ENCODE measurements at regions not wholly inside any gene's neighbourhood (a gene's known extent, or its start where the extent isn't known, plus 50 kb on each side); places are given as distances from the start of the nearest gene placed in this dataset.

GRCh38 chr18:28332071-28332470 is 155.1 kb upstream of the CDH2 start:
- no peak for TF ChIP-seq CTCF (IDR thresholded peaks at IDR 0.05; ENCODE audit: borderline replicate concordance, insufficient read depth, low read depth, low read length)
- H3K4me3 ChIP-seq (ENCODE audit: low read depth, low read length), result no peak overlapping the region

GRCh38 chr18:28331551-28331950 is 154.6 kb upstream of the CDH2 start:
- no peak for TF ChIP-seq CTCF (IDR thresholded peaks at IDR 0.05; ENCODE audit: borderline replicate concordance, insufficient read depth, low read depth, low read length)
- H3K4me3 ChIP-seq (ENCODE audit: low read depth, low read length), result no peak overlapping the region

DNA sequence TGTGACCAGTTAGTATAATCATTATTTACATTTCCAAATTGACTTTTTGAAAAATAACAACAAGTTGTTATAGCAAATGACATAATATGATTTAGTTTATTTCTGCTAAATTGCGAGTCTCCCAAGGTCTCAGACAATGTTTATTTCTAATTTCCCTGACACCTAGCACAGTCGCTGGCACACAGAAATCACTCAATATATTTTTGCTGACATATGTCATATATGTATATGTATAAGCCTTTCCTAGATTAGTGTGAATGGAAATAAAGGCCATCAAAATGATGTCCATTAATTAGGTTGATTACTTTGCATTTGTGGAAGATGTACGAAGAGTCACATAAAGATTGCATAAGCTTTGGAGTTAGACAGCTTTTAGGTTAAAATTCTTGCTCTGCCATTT is 136.7 kb upstream of the CDH2 start:
- TF ChIP-seq CTCF (IDR thresholded peaks at IDR 0.05; ENCODE audit: borderline replicate concordance, insufficient read depth, low read depth, low read length), result no peak
- no peak overlapping the region for H3K4me3 ChIP-seq (ENCODE audit: low read depth, low read length)

DNA sequence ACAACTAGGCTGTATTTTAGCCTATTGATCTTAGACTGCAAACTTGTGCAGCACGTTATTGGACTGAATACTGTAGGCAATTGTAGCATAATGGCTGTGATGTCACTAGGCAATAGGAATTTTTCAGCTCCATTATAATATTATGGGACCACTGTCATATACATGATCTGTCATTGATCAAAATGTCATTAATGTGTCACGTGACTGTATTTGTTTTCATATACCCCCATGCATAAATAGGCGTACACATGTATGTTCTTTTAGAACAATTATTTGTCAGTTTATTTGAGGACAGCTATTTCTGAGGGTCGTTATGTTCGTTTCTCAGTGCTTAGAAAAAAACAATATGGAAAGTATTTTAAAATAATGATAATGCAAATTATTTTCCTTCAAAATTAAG is 111.9 kb upstream of the CDH2 start:
- TF ChIP-seq CTCF (IDR thresholded peaks at IDR 0.05; ENCODE audit: borderline replicate concordance, insufficient read depth, low read depth, low read length), result no peak
- H3K4me3 ChIP-seq (ENCODE audit: low read depth, low read length), result no peak overlapping the region

DNA sequence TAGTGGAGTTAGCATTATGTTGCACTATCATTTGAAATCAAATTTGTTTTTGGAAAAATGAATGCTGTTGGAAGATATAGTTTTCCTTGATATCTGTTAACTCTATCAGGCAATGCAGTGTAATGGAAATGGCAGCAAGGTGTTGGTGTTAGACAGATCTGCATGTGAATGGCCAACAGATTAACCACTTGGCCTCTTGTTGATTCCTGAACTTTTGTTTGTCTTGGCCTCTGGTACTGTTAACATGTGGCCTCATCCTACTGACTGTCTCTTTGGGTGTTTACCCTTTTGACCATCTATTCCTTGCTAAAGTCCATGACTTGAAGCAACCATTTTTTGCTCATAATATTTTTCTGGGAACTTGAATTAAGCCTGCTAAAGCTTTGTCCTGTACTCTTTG is 110.2 kb upstream of the CDH2 start:
- no peak overlapping the region for H3K4me3 ChIP-seq (ENCODE audit: low read depth, low read length)
- TF ChIP-seq CTCF (IDR thresholded peaks at IDR 0.05; ENCODE audit: borderline replicate concordance, insufficient read depth, low read depth, low read length), result no peak

DNA sequence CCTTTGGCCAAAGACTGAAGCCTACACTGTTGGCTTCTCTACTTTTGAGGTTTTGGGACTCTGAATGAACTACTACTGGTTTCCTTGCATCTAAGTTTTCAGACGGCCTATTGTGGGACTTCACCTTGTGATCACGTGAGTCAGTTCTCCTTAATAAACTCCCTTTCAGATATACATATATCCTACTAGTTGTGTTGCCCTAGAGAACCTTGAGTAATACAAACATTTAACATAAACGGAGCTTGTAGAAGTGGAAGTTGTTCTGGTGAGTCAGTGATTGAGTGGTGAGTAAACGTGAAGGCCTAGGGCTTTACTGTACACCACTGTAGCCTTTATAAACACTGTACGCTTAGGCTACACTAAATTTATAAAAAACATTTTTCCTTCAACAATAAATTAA is 107.2 kb upstream of the CDH2 start:
- no peak for TF ChIP-seq CTCF (IDR thresholded peaks at IDR 0.05; ENCODE audit: borderline replicate concordance, insufficient read depth, low read depth, low read length)
- no peak overlapping the region for H3K4me3 ChIP-seq (ENCODE audit: low read depth, low read length)

GRCh38 chr18:28281400-28281799 is 104.5 kb upstream of the CDH2 start:
- no peak for TF ChIP-seq CTCF (IDR thresholded peaks at IDR 0.05; ENCODE audit: borderline replicate concordance, insufficient read depth, low read depth, low read length)
- no peak overlapping the region for H3K4me3 ChIP-seq (ENCODE audit: low read depth, low read length)

Data from GM12875 (cell line).